GM12878 (cell line): ENCODE measurements at regions not wholly inside any gene's neighbourhood (a gene's known extent, or its start where the extent isn't known, plus 50 kb on each side); places are given as distances from the start of the nearest gene placed in this dataset.

ENCODE experiments used
- EZH2 ChIP-seq: IDR thresholded peaks from 2 replicates; pipeline ENCODE4 v1.6.1; 2012; ENCODE audit warnings: low read depth, mild to moderate bottlenecking, control low read depth, inconsistent platforms, low read length, borderline replicate concordance; ENCODE audit not compliant: control insufficient read depth
- MTA3 ChIP-seq: IDR thresholded peaks from 2 replicates; pipeline ENCODE4 v1.6.1; 2012; ENCODE audit warnings: low read length, inconsistent platforms, borderline replicate concordance
- RAD21 ChIP-seq: IDR thresholded peaks from 2 replicates; pipeline ENCODE4 v1.6.1; 2011; ENCODE audit warnings: mild to moderate bottlenecking, low read depth, low read length, moderate library complexity; ENCODE audit not compliant: insufficient read depth
- RAD51 ChIP-seq: fragments of 450-650 bp; IDR thresholded peaks from 2 replicates; pipeline ENCODE4 v1.6.1; 2016; ENCODE audit warnings: moderate library complexity, mild to moderate bottlenecking, inconsistent platforms
- SMC3 ChIP-seq: IDR thresholded peaks from 2 replicates; pipeline ENCODE4 v1.6.1; 2011; ENCODE audit warnings: low read length, improper control_type of control experiment, borderline replicate concordance
- TAF1 ChIP-seq: IDR thresholded peaks from 2 replicates; pipeline ENCODE4 v1.6.1; 2011; ENCODE audit warnings: mild to moderate bottlenecking, low read depth, low read length, borderline replicate concordance
- TCF12 ChIP-seq: IDR thresholded peaks from 2 replicates; pipeline ENCODE4 v1.6.1; 2011; ENCODE audit warnings: low read depth, mild to moderate bottlenecking, low read length
- YY1 ChIP-seq: IDR thresholded peaks from 2 replicates; pipeline ENCODE4 v1.6.1; 2011; ENCODE audit warnings: low read depth, mild to moderate bottlenecking, low read length
- ZNF274 ChIP-seq: IDR thresholded peaks from one replicate; pipeline ENCODE4 v1.8.0; 2011; ENCODE audit not compliant: insufficient read length, insufficient read depth
- TF ChIP-seq, protein P1 (sequence below): IDR thresholded peaks from 2 replicates; pipeline ENCODE4 v1.6.1; 2011; ENCODE audit warnings: low read depth, mild to moderate bottlenecking, low read length, moderate library complexity, borderline replicate concordance; ENCODE audit errors: extremely low read depth
- TF ChIP-seq, protein P2 (sequence below): IDR thresholded peaks from 2 replicates; pipeline ENCODE4 v1.6.1; 2012; ENCODE audit warnings: low read depth, low read length, improper control_type of control experiment
- TF ChIP-seq, protein P3 (sequence below), 3 experiments: IDR thresholded peaks in 2 of 3; conservative IDR thresholded peaks in 1 of 3; 2 replicates each; pipeline ENCODE4 v1.5.1; 2011; ENCODE audit warnings: low read depth in 3 of 3, low read length in 3 of 3, mild to moderate bottlenecking in 3 of 3, control low read depth in 2 of 3, moderate library complexity in 2 of 3, inconsistent platforms in 1 of 3, mixed read lengths in 1 of 3; ENCODE audit not compliant: control insufficient read depth in 2 of 3, insufficient read depth in 1 of 3; ENCODE audit errors: extremely low read depth in 1 of 3

DNA sequence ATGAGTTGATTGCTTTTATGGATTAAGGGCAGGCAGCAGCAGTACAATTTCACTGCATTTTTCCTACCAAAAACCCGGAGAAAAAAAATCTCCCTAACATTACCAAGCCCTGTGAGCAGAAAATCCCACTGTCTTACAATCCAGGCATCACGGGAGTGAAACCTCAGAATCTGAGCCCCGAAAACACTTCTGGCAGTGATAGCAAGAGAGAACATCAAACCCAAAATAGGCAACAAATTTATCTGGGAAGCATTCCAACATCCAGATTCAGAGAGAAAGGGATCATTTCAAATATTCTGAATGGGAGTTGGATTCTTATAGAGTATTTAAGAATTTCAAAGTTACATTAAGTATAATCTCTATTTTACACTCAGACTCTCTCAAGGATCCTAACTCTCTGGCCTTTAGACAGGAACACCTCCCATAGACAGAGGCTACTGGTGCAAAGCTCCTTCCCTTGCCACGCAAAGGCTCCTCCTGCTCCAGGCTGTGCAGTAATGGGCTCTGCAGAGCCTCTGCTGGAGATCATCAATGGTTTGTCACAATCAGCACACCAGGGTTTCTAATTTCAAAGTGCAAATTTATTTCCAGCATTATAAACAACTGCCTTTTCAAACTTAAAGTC is 256.9 kb downstream of the PARM1 start:
- TF ChIP-seq, protein P1, sequence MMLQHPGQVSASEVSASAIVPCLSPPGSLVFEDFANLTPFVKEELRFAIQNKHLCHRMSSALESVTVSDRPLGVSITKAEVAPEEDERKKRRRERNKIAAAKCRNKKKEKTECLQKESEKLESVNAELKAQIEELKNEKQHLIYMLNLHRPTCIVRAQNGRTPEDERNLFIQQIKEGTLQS = no peak
- TF ChIP-seq ZNF274 (no peak), TCF12 (no peak), SMC3 (no peak), RAD21 (no peak), RAD51 (no peak), EZH2 (no peak), MTA3 (no peak), YY1 (no peak), TAF1 (no peak)
- TF ChIP-seq, protein P2, sequence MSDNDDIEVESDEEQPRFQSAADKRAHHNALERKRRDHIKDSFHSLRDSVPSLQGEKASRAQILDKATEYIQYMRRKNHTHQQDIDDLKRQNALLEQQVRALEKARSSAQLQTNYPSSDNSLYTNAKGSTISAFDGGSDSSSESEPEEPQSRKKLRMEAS = no peak
- TF ChIP-seq, protein P3, sequence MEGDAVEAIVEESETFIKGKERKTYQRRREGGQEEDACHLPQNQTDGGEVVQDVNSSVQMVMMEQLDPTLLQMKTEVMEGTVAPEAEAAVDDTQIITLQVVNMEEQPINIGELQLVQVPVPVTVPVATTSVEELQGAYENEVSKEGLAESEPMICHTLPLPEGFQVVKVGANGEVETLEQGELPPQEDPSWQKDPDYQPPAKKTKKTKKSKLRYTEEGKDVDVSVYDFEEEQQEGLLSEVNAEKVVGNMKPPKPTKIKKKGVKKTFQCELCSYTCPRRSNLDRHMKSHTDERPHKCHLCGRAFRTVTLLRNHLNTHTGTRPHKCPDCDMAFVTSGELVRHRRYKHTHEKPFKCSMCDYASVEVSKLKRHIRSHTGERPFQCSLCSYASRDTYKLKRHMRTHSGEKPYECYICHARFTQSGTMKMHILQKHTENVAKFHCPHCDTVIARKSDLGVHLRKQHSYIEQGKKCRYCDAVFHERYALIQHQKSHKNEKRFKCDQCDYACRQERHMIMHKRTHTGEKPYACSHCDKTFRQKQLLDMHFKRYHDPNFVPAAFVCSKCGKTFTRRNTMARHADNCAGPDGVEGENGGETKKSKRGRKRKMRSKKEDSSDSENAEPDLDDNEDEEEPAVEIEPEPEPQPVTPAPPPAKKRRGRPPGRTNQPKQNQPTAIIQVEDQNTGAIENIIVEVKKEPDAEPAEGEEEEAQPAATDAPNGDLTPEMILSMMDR (IDR thresholded peaks at IDR 0.05 in 2 of 3, conservative IDR thresholded peaks at IDR 0.05 in 1 of 3; ENCODE audit: control insufficient read depth in 2 of 3, extremely low read depth in 1 of 3, insufficient read depth in 1 of 3, low read depth in 3 of 3, low read length in 3 of 3) = no peak
